Middle frontal gyrus (tissue), 1 donor: ENCODE measurements at regions not wholly inside any gene's neighbourhood (a gene's known extent, or its start where the extent isn't known, plus 50 kb on each side); places are given as distances from the start of the nearest gene placed in this dataset.
"Not testable (repeated sequence)": the region's sequence is repeated elsewhere in the genome, so short reads cannot be mapped to it uniquely, and the experiment has no call there.

Source experiments
- DNase-seq: peaks from one replicate; pipeline ENCODE4 v3.0.0-alpha.2; 2015; ENCODE audit warnings: low spot score; ENCODE audit errors: extremely low spot score

- DNase-seq, result no peak
These were observed 90.0 kb downstream of the IGLL5 start for GRCh38 chr22:22977479-22978200.

GRCh38 chr22:22978637-22979036, 91.0 kb downstream of the IGLL5 start:
- no peak for DNase-seq

GRCh38 chr22:22979121-22979724, 91.1 kb upstream of the GNAZ start:
- no peak for DNase-seq

- DNase-seq, result no peak
These were observed 90.4 kb upstream of the GNAZ start for GRCh38 chr22:22979954-22980353.

GRCh38 chr22:22981670-22982571, 88.4 kb upstream of the GNAZ start:
- no peak for DNase-seq

GRCh38 chr22:22982616-22983015, 87.7 kb upstream of the GNAZ start:
- no peak for DNase-seq

- no peak for DNase-seq
These were observed 87.2 kb upstream of the GNAZ start for GRCh38 chr22:22983123-22983522.

GRCh38 chr22:22983816-22984215, 86.5 kb upstream of the GNAZ start:
- DNase-seq, result no peak

GRCh38 chr22:22984967-22985366, 85.4 kb upstream of the GNAZ start:
- DNase-seq, result no peak

- no peak for DNase-seq
These were observed 84.3 kb upstream of the GNAZ start for GRCh38 chr22:22986008-22986407.

GRCh38 chr22:22986640-22987039, 83.7 kb upstream of the GNAZ start:
- no peak for DNase-seq

- DNase-seq, result no peak
These were observed 82.2 kb upstream of the GNAZ start for GRCh38 chr22:22988150-22988549.

GRCh38 chr22:22988785-22989184, 81.5 kb upstream of the GNAZ start:
- no peak for DNase-seq

- DNase-seq, result no peak
These were observed 80.5 kb upstream of the GNAZ start for GRCh38 chr22:22989856-22990255.

GRCh38 chr22:22990711-22991505, 79.4 kb upstream of the GNAZ start:
- not testable (repeated sequence) for DNase-seq

- DNase-seq, result no peak
These were observed 77.8 kb upstream of the GNAZ start for GRCh38 chr22:22992474-22992873.

- DNase-seq, result no peak
These were observed 77.1 kb upstream of the GNAZ start for GRCh38 chr22:22993184-22993583.

- no peak for DNase-seq
These were observed 75.2 kb upstream of the GNAZ start for GRCh38 chr22:22995166-22995565.

GRCh38 chr22:22996511-22997261, 73.6 kb upstream of the GNAZ start:
- DNase-seq, result no peak

GRCh38 chr22:22997262-22997898, 72.9 kb upstream of the GNAZ start:
- DNase-seq, result no peak
